NB4 (cell line): ENCODE measurements at regions not wholly inside any gene's neighbourhood (a gene's known extent, or its start where the extent isn't known, plus 50 kb on each side); places are given as distances from the start of the nearest gene placed in this dataset.

Experiments used
- CTCF ChIP-seq: IDR thresholded peaks from one replicate; pipeline ENCODE4 v1.5.1; 2012; ENCODE audit warnings: low read depth, low read length
- MAX ChIP-seq: IDR thresholded peaks from 2 replicates; pipeline ENCODE4 v1.6.1; 2011; ENCODE audit warnings: low read depth, low read length
- MYC ChIP-seq: IDR thresholded peaks from 2 replicates; pipeline ENCODE4 v1.6.1; 2011; ENCODE audit warnings: low read depth, low read length
- POLR2A ChIP-seq: IDR thresholded peaks from 2 replicates; pipeline ENCODE4 v1.6.1; 2011; ENCODE audit warnings: mild to moderate bottlenecking; ENCODE audit not compliant: insufficient read length; ENCODE audit errors: extremely low read depth

- no peak for TF ChIP-seq CTCF
- TF ChIP-seq POLR2A: no peak
- TF ChIP-seq MAX: no peak
- no peak for TF ChIP-seq MYC
These were observed 1025.5 kb downstream of the RPA4 start for GRCh38 chrX:97909245-97909644.
